Activated CD8-positive, alpha-beta T cell treated with anti-CD3 and anti-CD28 coated beads, Interleukin-2, amount 10 ng/mL, durations not matched to agents 7 days and 5 days (primary cell): ENCODE measurements at regions not wholly inside any gene's neighbourhood (a gene's known extent, or its start where the extent isn't known, plus 50 kb on each side); places are given as distances from the start of the nearest gene placed in this dataset.

Experiments used
- ATAC-seq: fragments of 150-1000 bp; cut with Tn5 transposase; one replicate; pipeline ENCODE4 v1.10.0; 2021; ENCODE audit warnings: moderate library complexity
- CTCF ChIA-PET: fragments of 350-600 bp; sonication (Branson Sonifier 250); formaldehyde crosslinking; loops from one replicate; lab custom pipeline; 2021; ENCODE audit warnings: antibody characterized with exemption; lab: Charles Lee
- POLR2A ChIA-PET: fragments of 350-600 bp; sonication (Branson Sonifier 250); formaldehyde crosslinking; loops from one replicate; lab custom pipeline; 2021; ENCODE audit warnings: antibody characterized with exemption; lab: Charles Lee
- DNase-seq: peaks from one replicate; pipeline ENCODE4 v3.0.0-alpha.2; 2020
- H3K27ac Mint-ChIP-seq: one replicate; pipeline ENCODE4 v1.8.0; 2021; ENCODE audit warnings: mild to moderate bottlenecking, mixed read lengths
- H3K27me3 Mint-ChIP-seq: one replicate; pipeline ENCODE4 v1.8.0; 2021; ENCODE audit warnings: low read depth, mixed read lengths
- H3K36me3 Mint-ChIP-seq: one replicate; pipeline ENCODE4 v1.8.0; 2021; ENCODE audit warnings: low read depth, mixed read lengths
- H3K4me1 Mint-ChIP-seq: one replicate; pipeline ENCODE4 v1.8.0; 2021; ENCODE audit warnings: low read depth, mixed read lengths
- H3K4me3 Mint-ChIP-seq: one replicate; pipeline ENCODE4 v1.8.0; 2021; ENCODE audit warnings: mild to moderate bottlenecking, mixed read lengths
- H3K9me3 Mint-ChIP-seq: one replicate; pipeline ENCODE4 v1.8.0; 2022; ENCODE audit warnings: mixed read lengths; ENCODE audit not compliant: insufficient read depth

GRCh38 chr2:23069156-23069555 is 315.8 kb upstream of the KLHL29 start:
- POLR2A ChIA-PET, result no interaction called here
- DNase-seq, result no peak
- H3K36me3 Mint-ChIP-seq, result no peaks in the 10 kb centered on the region
- H3K27ac Mint-ChIP-seq, result no peak overlapping the region
- no peak for ATAC-seq
- no peaks in the 10 kb centered on the region for H3K27me3 Mint-ChIP-seq
- no peak overlapping the region for H3K4me3 Mint-ChIP-seq
- CTCF ChIA-PET, result no interaction called here
- no peaks in the 10 kb centered on the region for H3K9me3 Mint-ChIP-seq
- no peaks in the 10 kb centered on the region for H3K4me1 Mint-ChIP-seq

GRCh38 chr2:23069923-23070322 is 315.1 kb upstream of the KLHL29 start:
- ATAC-seq (no peak), DNase-seq (no peak)
- H3K9me3 Mint-ChIP-seq, result no peaks in the 10 kb centered on the region
- ChIA-PET POLR2A (no interaction called here), CTCF (no interaction called here)
- no peaks in the 10 kb centered on the region for H3K4me1 Mint-ChIP-seq
- H3K27me3 Mint-ChIP-seq, result no peaks in the 10 kb centered on the region
- H3K36me3 Mint-ChIP-seq, result no peaks in the 10 kb centered on the region
- H3K27ac Mint-ChIP-seq, result no peak overlapping the region
- no peak overlapping the region for H3K4me3 Mint-ChIP-seq

- no peaks in the 10 kb centered on the region for H3K4me1 Mint-ChIP-seq
- CTCF ChIA-PET, result no interaction called here
Observed at GRCh38 chr2:23073056-23073455, 311.9 kb upstream of the KLHL29 start.

GRCh38 chr2:23073671-23074070 is 311.3 kb upstream of the KLHL29 start:
- ChIA-PET POLR2A (no interaction called here), CTCF (no interaction called here)
- peaks cover 2% of the 10 kb centered on the region for H3K27me3 Mint-ChIP-seq
- no peak overlapping the region for H3K27ac Mint-ChIP-seq
- no peaks in the 10 kb centered on the region for H3K4me1 Mint-ChIP-seq
- ATAC-seq, result no peak
- no peaks in the 10 kb centered on the region for H3K9me3 Mint-ChIP-seq
- H3K4me3 Mint-ChIP-seq, result no peak overlapping the region
- H3K36me3 Mint-ChIP-seq, result no peaks in the 10 kb centered on the region
- DNase-seq, result no peak

More at GRCh38 chr2:23073056-23073455, 311.9 kb upstream of the KLHL29 start:
- Mint-ChIP-seq H3K36me3 (no peaks in the 10 kb centered on the region), H3K27ac (no peak overlapping the region), H3K27me3 (no peaks in the 10 kb centered on the region), H3K4me3 (no peak overlapping the region), H3K9me3 (no peaks in the 10 kb centered on the region)
- POLR2A ChIA-PET, result no interaction called here
- DNase-seq (no peak), ATAC-seq (no peak)

GRCh38 chr2:23077596-23077995 is 307.4 kb upstream of the KLHL29 start:
- POLR2A ChIA-PET, result no interaction called here
- Mint-ChIP-seq H3K36me3 (no peaks in the 10 kb centered on the region), H3K4me1 (no peaks in the 10 kb centered on the region), H3K4me3 (no peak overlapping the region), H3K27ac (no peak overlapping the region), H3K9me3 (no peaks in the 10 kb centered on the region), H3K27me3 (peaks cover 2% of the 10 kb centered on the region)
- DNase-seq (no peak), ATAC-seq (no peak)
- CTCF ChIA-PET, result no interaction called here

- ChIA-PET POLR2A (no interaction called here), CTCF (no interaction called here)
- no peak overlapping the region for H3K27ac Mint-ChIP-seq
- no peak for DNase-seq
- H3K27me3 Mint-ChIP-seq, result peaks cover 2% of the 10 kb centered on the region
- H3K36me3 Mint-ChIP-seq, result no peaks in the 10 kb centered on the region
- no peak overlapping the region for H3K4me3 Mint-ChIP-seq
- no peak for ATAC-seq
- no peaks in the 10 kb centered on the region for H3K4me1 Mint-ChIP-seq
- H3K9me3 Mint-ChIP-seq, result no peaks in the 10 kb centered on the region
Observed at GRCh38 chr2:23078784-23079434, 306.1 kb upstream of the KLHL29 start.

- ATAC-seq, result no peak
- Mint-ChIP-seq H3K27me3 (no peaks in the 10 kb centered on the region), H3K27ac (no peak overlapping the region), H3K4me1 (no peaks in the 10 kb centered on the region), H3K4me3 (no peak overlapping the region), H3K36me3 (no peaks in the 10 kb centered on the region), H3K9me3 (no peaks in the 10 kb centered on the region)
- ChIA-PET CTCF (no interaction called here), POLR2A (no interaction called here)
- DNase-seq, result no peak
Observed at GRCh38 chr2:23083966-23084365, 301.0 kb upstream of the KLHL29 start.

- CTCF ChIA-PET, result no interaction called here
- no peaks in the 10 kb centered on the region for H3K9me3 Mint-ChIP-seq
- ATAC-seq, result no peak
Observed at GRCh38 chr2:23091019-23091418, 294.0 kb upstream of the KLHL29 start.

GRCh38 chr2:23091900-23092299 is 293.1 kb upstream of the KLHL29 start:
- ChIA-PET CTCF (no interaction called here), POLR2A (no interaction called here)
- no peaks in the 10 kb centered on the region for H3K27me3 Mint-ChIP-seq
- no peak overlapping the region for H3K4me3 Mint-ChIP-seq
- H3K4me1 Mint-ChIP-seq, result no peaks in the 10 kb centered on the region
- no peak for ATAC-seq
- H3K27ac Mint-ChIP-seq, result no peak overlapping the region
- H3K36me3 Mint-ChIP-seq, result no peaks in the 10 kb centered on the region
- no peaks in the 10 kb centered on the region for H3K9me3 Mint-ChIP-seq
- DNase-seq, result no peak

More at GRCh38 chr2:23091019-23091418, 294.0 kb upstream of the KLHL29 start:
- no peaks in the 10 kb centered on the region for H3K36me3 Mint-ChIP-seq
- no peaks in the 10 kb centered on the region for H3K4me1 Mint-ChIP-seq
- POLR2A ChIA-PET, result no interaction called here
- no peaks in the 10 kb centered on the region for H3K27me3 Mint-ChIP-seq
- DNase-seq, result no peak
- no peak overlapping the region for H3K4me3 Mint-ChIP-seq
- no peak overlapping the region for H3K27ac Mint-ChIP-seq

- H3K4me3 Mint-ChIP-seq, result no peak overlapping the region
- ChIA-PET POLR2A (no interaction called here), CTCF (no interaction called here)
- DNase-seq, result no peak
- no peak overlapping the region for H3K27ac Mint-ChIP-seq
- no peaks in the 10 kb centered on the region for H3K27me3 Mint-ChIP-seq
- no peaks in the 10 kb centered on the region for H3K4me1 Mint-ChIP-seq
- no peak for ATAC-seq
- no peaks in the 10 kb centered on the region for H3K36me3 Mint-ChIP-seq
- no peaks in the 10 kb centered on the region for H3K9me3 Mint-ChIP-seq
Observed at GRCh38 chr2:23092831-23093230, 292.1 kb upstream of the KLHL29 start.

GRCh38 chr2:23093513-23093912 is 291.5 kb upstream of the KLHL29 start:
- no peak for ATAC-seq
- no peak overlapping the region for H3K4me3 Mint-ChIP-seq
- POLR2A ChIA-PET, result no interaction called here

GRCh38 chr2:23096906-23097602 is 287.9 kb upstream of the KLHL29 start:
- Mint-ChIP-seq H3K36me3 (no peaks in the 10 kb centered on the region), H3K27ac (no peak overlapping the region), H3K4me3 (no peak overlapping the region), H3K27me3 (no peaks in the 10 kb centered on the region), H3K4me1 (no peaks in the 10 kb centered on the region), H3K9me3 (no peaks in the 10 kb centered on the region)
- DNase-seq, result no peak
- ChIA-PET POLR2A (no interaction called here), CTCF (no interaction called here)
- no peak for ATAC-seq

More at GRCh38 chr2:23093513-23093912, 291.5 kb upstream of the KLHL29 start:
- Mint-ChIP-seq H3K27me3 (no peaks in the 10 kb centered on the region), H3K9me3 (no peaks in the 10 kb centered on the region), H3K27ac (no peak overlapping the region), H3K36me3 (no peaks in the 10 kb centered on the region), H3K4me1 (no peaks in the 10 kb centered on the region)
- DNase-seq, result no peak
- CTCF ChIA-PET, result no interaction called here
